Pancreas (tissue), 10 donors: ENCODE measurements at regions not wholly inside any gene's neighbourhood (a gene's known extent, or its start where the extent isn't known, plus 50 kb on each side); places are given as distances from the start of the nearest gene placed in this dataset.
A peak's percentile ranks its signal among the peaks of the same experiment; 100 is the strongest.

Experiments
- ATAC-seq, 4 donors: fragments of 200-7000 bp; cut with Tn5 transposase; one replicate each; pipeline versions ENCODE4 v1.8.0 to v1.9.1; 2020; ENCODE audit warnings: mild to moderate bottlenecking in 4 of 4, moderate library complexity in 4 of 4
- DNase-seq, 6 donors: peaks; one replicate each; pipeline ENCODE4 v3.0.0-alpha.2; 2020
- FAIRE-seq: peaks from 2 replicates; lab custom pipeline; 2012; peaks lifted over from hg19 to GRCh38; lab: Jason Lieb, UNC
- H3K27ac ChIP-seq, 4 donors: fragments of 200-600 bp; sonication (generic); 1 replicate in 3 of 4; 2 replicates in 1 of 4; pipeline versions ENCODE4 v1.5.0 to v1.8.0; 2020
- H3K27me3 ChIP-seq, 4 donors: fragments of 200-600 bp; one replicate each; pipeline ENCODE4 v1.8.0; 2021
- H3K36me3 ChIP-seq, 3 donors: fragments of 200-600 bp; sonication (generic) in 1 of 3; one replicate each; pipeline versions ENCODE4 v1.5.0 to v1.8.0; 2020 to 2021
- H3K4me1 ChIP-seq, 3 donors: fragments of 200-600 bp; one replicate each; pipeline ENCODE4 v1.8.0; 2021
- H3K4me3 ChIP-seq, 4 donors: fragments of 200-600 bp; sonication (generic) in 2 of 4; one replicate each; pipeline versions ENCODE4 v1.5.0 to v1.8.0; 2020 to 2021
- H3K9me3 ChIP-seq, 4 donors: fragments of 200-600 bp; one replicate each; pipeline ENCODE4 v1.8.0; 2021
- CTCF ChIP-seq, 4 donors: fragments of 200-600 bp; sonication (generic) in 3 of 4; IDR thresholded peaks; one replicate each; pipeline versions ENCODE4 v1.5.0 to v1.8.0; 2021; ENCODE audit warnings: antibody characterized with exemption in 4 of 4
- WGBS, 2 donors: extraction: QIAGEN DNeasy Blood & Tissue Kit; methylation state at CpG; one replicate each; pipeline ENCODE4 v1.1.7; 2013; 5-methylcytosine and 5-hydroxymethylcytosine counted together
- intact Hi-C, 3 donors: fragments of 100-400 bp; cut with DNase I; formaldehyde crosslinking; loops; one replicate each; pipeline versions ENCODE4 v1.11.1 to v1.14.2; 2022
- donor health status: healthy with polysubstance abuse.
- donor health status: DM: no; HTN: no; CAD: no; lungs with moderate emphysema.
- donor health status: DM: no; HTN: no; CAD: no.
- donor health status: control.
- donor health status: control.
- donor health status: Bipolar disorder and iron deficiency.
- donor health status: DM: yes; HTN: yes; CAD: no.
- donor health status: DM: no; HTN: no; CAD: no.
- donor health status: DM: no; HTN: no; CAD: no.
- donor health status: DM: yes; HTN: yes; CAD: no.

GRCh38 chr18:45458033-45458432 lies 157.2 kb upstream of the SLC14A2 start:
- Histone ChIP-seq H3K9me3 (no peaks in the 10 kb centered on the region), H3K27ac (no peak overlapping the region), H3K27me3 (no peaks in the 10 kb centered on the region), H3K36me3 (no peaks in the 10 kb centered on the region), H3K4me3 (no peak overlapping the region), H3K4me1 (no peaks in the 10 kb centered on the region)
- FAIRE-seq (no peak), DNase-seq (no peak), ATAC-seq (no peak)
- intact Hi-C loops, result no loop called here
- WGBS, 2 donors, result 65 to 67% methylated on average over 1 of the region's 1 CpG
- no peak for TF ChIP-seq CTCF (IDR thresholded peaks at IDR 0.05)

- ATAC-seq (no peak), DNase-seq (no peak), FAIRE-seq (no peak)
- WGBS, 2 donors, result 72 to 80% methylated on average over 5 of the region's 5 CpGs
- no peaks in the 10 kb centered on the region for H3K36me3 ChIP-seq
- no peak overlapping the region for H3K27ac ChIP-seq
- H3K4me1 ChIP-seq, result no peaks in the 10 kb centered on the region
- intact Hi-C loops, result no loop called here
- H3K9me3 ChIP-seq, result no peaks in the 10 kb centered on the region
- TF ChIP-seq CTCF (IDR thresholded peaks at IDR 0.05), result no peak
- H3K27me3 ChIP-seq, result no peaks in the 10 kb centered on the region
- no peak overlapping the region for H3K4me3 ChIP-seq
These were observed 153.1 kb upstream of the SLC14A2 start for GRCh38 chr18:45462179-45462578.

DNA sequence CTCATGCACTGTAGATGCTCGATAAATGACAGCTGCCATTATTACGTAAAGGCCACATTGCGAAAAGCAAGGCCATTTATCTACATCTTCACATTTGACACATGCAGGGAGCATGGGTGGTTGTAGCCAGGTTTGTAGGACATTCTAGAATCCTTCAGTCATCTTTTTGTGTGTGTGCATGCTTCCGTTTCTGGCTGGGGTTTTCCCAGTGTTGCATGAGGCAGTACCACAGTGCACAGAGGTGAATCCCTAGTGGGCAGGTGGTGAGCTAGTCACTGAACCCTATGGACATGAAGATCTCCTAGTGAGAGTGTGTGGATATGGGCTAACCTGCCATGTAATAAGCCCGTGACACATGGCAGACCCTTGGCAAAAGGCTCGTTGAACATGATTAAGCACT lies 151.8 kb upstream of the SLC14A2 start:
- Histone ChIP-seq H3K9me3 (no peaks in the 10 kb centered on the region), H3K4me3 (no peak overlapping the region), H3K4me1 (no peaks in the 10 kb centered on the region), H3K36me3 (no peaks in the 10 kb centered on the region), H3K27me3 (no peaks in the 10 kb centered on the region), H3K27ac (no peak overlapping the region)
- intact Hi-C loops, result no loop called here
- 75 to 88% methylated on average over 6 of the region's 6 CpGs for WGBS, 2 donors
- ATAC-seq, result no peak
- no peak for FAIRE-seq
- TF ChIP-seq CTCF (IDR thresholded peaks at IDR 0.05), result no peak
- no peak for DNase-seq

- Histone ChIP-seq H3K4me3 (no peak overlapping the region), H3K27ac (no peak overlapping the region), H3K9me3 (no peaks in the 10 kb centered on the region), H3K36me3 (no peaks in the 10 kb centered on the region), H3K27me3 (no peaks in the 10 kb centered on the region), H3K4me1 (no peaks in the 10 kb centered on the region)
- WGBS, 2 donors, result 39 to 41% methylated on average over 8 of the region's 8 CpGs
- ATAC-seq, result no peak
- DNase-seq, result peak in 1 of 6 donors; percentile 24
- intact Hi-C loops, result no loop called here
- no peak for FAIRE-seq
- no peak for TF ChIP-seq CTCF (IDR thresholded peaks at IDR 0.05)
These were observed 150.7 kb upstream of the SLC14A2 start for GRCh38 chr18:45464619-45465018.

DNA sequence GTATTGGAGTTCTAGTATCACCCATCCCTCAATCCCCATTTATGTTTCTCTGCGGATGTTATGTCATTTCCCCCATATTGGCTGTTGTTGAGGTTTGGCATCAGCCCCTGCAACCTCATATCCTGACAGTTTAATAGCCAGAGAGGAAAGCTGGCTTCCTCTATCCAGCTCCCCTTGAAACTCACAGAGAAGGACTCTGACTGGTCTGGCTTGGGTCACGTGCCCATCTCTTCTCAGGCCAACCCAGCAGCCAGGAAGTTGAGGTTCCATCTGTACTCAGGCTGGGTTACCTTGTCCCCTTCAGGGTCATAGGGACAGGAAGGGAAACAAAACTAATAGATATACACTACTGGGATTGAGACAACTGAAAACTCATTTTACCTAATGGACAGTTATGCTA lies 148.0 kb upstream of the SLC14A2 start:
- no peak overlapping the region for H3K4me3 ChIP-seq
- 66 to 68% methylated on average over 2 of the region's 2 CpGs for WGBS, 2 donors
- intact Hi-C loops, result no loop called here
- no peak for ATAC-seq
- H3K9me3 ChIP-seq, result no peaks in the 10 kb centered on the region
- no peak for TF ChIP-seq CTCF (IDR thresholded peaks at IDR 0.05)
- DNase-seq, result no peak
- H3K27me3 ChIP-seq, result no peaks in the 10 kb centered on the region
- no peak overlapping the region for H3K27ac ChIP-seq
- H3K4me1 ChIP-seq, result no peaks in the 10 kb centered on the region
- no peak for FAIRE-seq
- H3K36me3 ChIP-seq, result no peaks in the 10 kb centered on the region
